K562 (cell line): ENCODE measurements at regions not wholly inside any gene's neighbourhood (a gene's known extent, or its start where the extent isn't known, plus 50 kb on each side); places are given as distances from the start of the nearest gene placed in this dataset.

Source experiments
- AFF4 ChIP-seq: sonication (generic); formaldehyde crosslinking; IDR thresholded peaks from 2 replicates; pipeline ENCODE4 v1.8.0; 2023; ENCODE audit warnings: mild to moderate bottlenecking, missing genetic modification reagents
- CBX2 ChIP-seq: fragments of 200-600 bp; sonication (generic); IDR thresholded peaks from one replicate; pipeline ENCODE4 v1.6.1; 2012; ENCODE audit warnings: mild to moderate bottlenecking, low read length, inconsistent platforms; ENCODE audit not compliant: insufficient read depth, poor library complexity, severe bottlenecking
- HMG20A ChIP-seq: fragments of 450-650 bp; formaldehyde crosslinking; conservative IDR thresholded peaks from 2 replicates; pipeline ENCODE4 v1.4.0; 2020; ENCODE audit warnings: mild to moderate bottlenecking, mixed read lengths
- NBN ChIP-seq: fragments of 450-650 bp; IDR thresholded peaks from 2 replicates; pipeline ENCODE4 v1.6.1; 2016; ENCODE audit warnings: low read depth, mild to moderate bottlenecking
- NR1H2 ChIP-seq: sonication (generic); formaldehyde crosslinking; IDR thresholded peaks from 2 replicates; pipeline ENCODE4 v1.4.0; 2020; ENCODE audit warnings: mild to moderate bottlenecking, missing genetic modification reagents
- POLR2H ChIP-seq: IDR thresholded peaks from 2 replicates; pipeline ENCODE4 v1.6.1; 2016; ENCODE audit warnings: missing genetic modification characterization, low read depth, mild to moderate bottlenecking, control low read depth, missing compliant biosample characterization, moderate library complexity
- POU5F1 ChIP-seq: fragments of 150-350 bp; IDR thresholded peaks from 2 replicates; pipeline ENCODE4 v1.6.1; 2014; ENCODE audit warnings: borderline replicate concordance, low read length, low read depth, mild to moderate bottlenecking; ENCODE audit not compliant: partially characterized antibody
- RBBP5 ChIP-seq: fragments of 200-600 bp; sonication (generic); IDR thresholded peaks from 2 replicates; pipeline ENCODE4 v1.6.1; 2012; ENCODE audit warnings: borderline replicate concordance, mild to moderate bottlenecking, low read length, control low read depth, inconsistent platforms; ENCODE audit not compliant: insufficient read depth, poor library complexity, severe bottlenecking
- RBFOX2 ChIP-seq: fragments of 200-400 bp; formaldehyde crosslinking; IDR thresholded peaks from 2 replicates; pipeline ENCODE4 v1.6.1; 2017; ENCODE audit warnings: low read depth, mild to moderate bottlenecking, low read length, moderate library complexity
- RNF2 ChIP-seq: sonication (generic); IDR thresholded peaks from 2 replicates; pipeline ENCODE4 v1.6.1; 2016
- U2AF1 ChIP-seq: fragments of 200-400 bp; formaldehyde crosslinking; optimal IDR thresholded peaks from 2 replicates; pipeline ENCODE3; 2017; ENCODE audit warnings: mild to moderate bottlenecking, low read depth, low read length, moderate library complexity
- ZNF282 ChIP-seq: sonication (generic); formaldehyde crosslinking; IDR thresholded peaks from 2 replicates; pipeline ENCODE4 v1.8.1; 2023; ENCODE audit warnings: missing genetic modification reagents
- TF ChIP-seq, protein P1 (sequence below): fragments of 450-650 bp; IDR thresholded peaks from 2 replicates; pipeline ENCODE4 v1.6.1; 2016
- TF ChIP-seq, protein P2 (sequence below): sonication (generic); formaldehyde crosslinking; IDR thresholded peaks from 2 replicates; pipeline ENCODE4 v1.8.1; 2022; ENCODE audit warnings: missing genetic modification reagents

DNA sequence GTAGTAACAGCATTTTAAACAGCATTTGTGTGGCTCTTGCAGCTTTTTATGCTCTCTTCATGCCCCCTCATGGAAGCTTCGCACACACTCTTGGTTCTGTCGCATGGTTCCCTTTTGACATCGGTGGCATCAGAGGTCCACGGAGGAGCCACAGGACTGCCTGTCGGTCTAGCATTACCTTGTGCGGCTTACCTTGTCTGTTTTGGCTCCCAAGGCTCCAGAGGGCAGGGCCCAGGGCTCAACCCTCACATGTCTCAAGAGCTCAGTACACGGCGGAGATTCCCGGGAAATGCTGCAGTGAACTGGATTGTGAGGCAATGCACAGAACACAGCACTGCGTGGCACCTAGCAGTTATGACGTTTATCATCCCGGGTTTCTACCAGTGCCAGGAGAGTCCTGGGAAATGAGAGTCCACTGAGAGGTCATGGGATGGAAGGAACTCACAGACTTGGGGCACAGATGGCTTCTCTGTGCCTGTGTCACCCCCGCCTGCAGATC lies 1015.8 kb downstream of the TBC1D22A start (continued):
- TF ChIP-seq AFF4 (CRISPR knock-in tag), result no peak
- TF ChIP-seq ZNF282 (CRISPR knock-in tag), result no peak
- TF ChIP-seq, protein P1, sequence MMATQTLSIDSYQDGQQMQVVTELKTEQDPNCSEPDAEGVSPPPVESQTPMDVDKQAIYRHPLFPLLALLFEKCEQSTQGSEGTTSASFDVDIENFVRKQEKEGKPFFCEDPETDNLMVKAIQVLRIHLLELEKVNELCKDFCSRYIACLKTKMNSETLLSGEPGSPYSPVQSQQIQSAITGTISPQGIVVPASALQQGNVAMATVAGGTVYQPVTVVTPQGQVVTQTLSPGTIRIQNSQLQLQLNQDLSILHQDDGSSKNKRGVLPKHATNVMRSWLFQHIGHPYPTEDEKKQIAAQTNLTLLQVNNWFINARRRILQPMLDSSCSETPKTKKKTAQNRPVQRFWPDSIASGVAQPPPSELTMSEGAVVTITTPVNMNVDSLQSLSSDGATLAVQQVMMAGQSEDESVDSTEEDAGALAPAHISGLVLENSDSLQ, result no peak
- no peak for TF ChIP-seq NBN
- no peak for TF ChIP-seq HMG20A (CRISPR knock-in tag)
- TF ChIP-seq RBFOX2, result no peak
- no peak for TF ChIP-seq RNF2
- no peak for TF ChIP-seq U2AF1
- no peak for TF ChIP-seq RBBP5
- no peak for TF ChIP-seq POU5F1
- TF ChIP-seq, protein P2, sequence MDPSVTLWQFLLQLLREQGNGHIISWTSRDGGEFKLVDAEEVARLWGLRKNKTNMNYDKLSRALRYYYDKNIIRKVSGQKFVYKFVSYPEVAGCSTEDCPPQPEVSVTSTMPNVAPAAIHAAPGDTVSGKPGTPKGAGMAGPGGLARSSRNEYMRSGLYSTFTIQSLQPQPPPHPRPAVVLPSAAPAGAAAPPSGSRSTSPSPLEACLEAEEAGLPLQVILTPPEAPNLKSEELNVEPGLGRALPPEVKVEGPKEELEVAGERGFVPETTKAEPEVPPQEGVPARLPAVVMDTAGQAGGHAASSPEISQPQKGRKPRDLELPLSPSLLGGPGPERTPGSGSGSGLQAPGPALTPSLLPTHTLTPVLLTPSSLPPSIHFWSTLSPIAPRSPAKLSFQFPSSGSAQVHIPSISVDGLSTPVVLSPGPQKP (CRISPR knock-in tag), result no peak
- no peak for TF ChIP-seq NR1H2 (CRISPR knock-in tag)
- no peak for TF ChIP-seq POLR2H (tag)
- no peak for TF ChIP-seq CBX2
